Esophagus (tissue), 2 donors: ENCODE measurements at regions not wholly inside any gene's neighbourhood (a gene's known extent, or its start where the extent isn't known, plus 50 kb on each side); places are given as distances from the start of the nearest gene placed in this dataset.

ENCODE experiments used
- H3K27ac ChIP-seq, 2 donors: one replicate each; pipeline ENCODE4 v1.5.1; 2013; ENCODE audit warnings: low read depth in 2 of 2, mild to moderate bottlenecking in 2 of 2, inconsistent platforms in 1 of 2, low read length in 1 of 2, moderate library complexity in 1 of 2
- H3K27me3 ChIP-seq, 2 donors: one replicate each; pipeline ENCODE4 v1.6.1; 2013; ENCODE audit warnings: low read length in 2 of 2, control low read depth in 1 of 2, mild to moderate bottlenecking in 1 of 2; ENCODE audit not compliant: insufficient read depth in 2 of 2, control insufficient read depth in 1 of 2
- H3K36me3 ChIP-seq, 2 donors: one replicate each; pipeline ENCODE4 v1.6.1; 2013; ENCODE audit warnings: low read length in 1 of 2; ENCODE audit not compliant: control insufficient read depth in 2 of 2, insufficient read depth in 2 of 2
- H3K4me1 ChIP-seq, 2 donors: one replicate each; pipeline ENCODE4 v1.6.1; 2013; ENCODE audit warnings: low read length in 1 of 2; ENCODE audit not compliant: control insufficient read depth in 2 of 2, insufficient read depth in 2 of 2
- H3K4me3 ChIP-seq, 2 donors: one replicate each; pipeline ENCODE4 v1.5.1; 2013; ENCODE audit warnings: low read length in 2 of 2, mild to moderate bottlenecking in 2 of 2, low read depth in 1 of 2, moderate library complexity in 1 of 2
- H3K9me3 ChIP-seq, 2 donors: one replicate each; pipeline ENCODE4 v1.6.1; 2013; ENCODE audit warnings: mild to moderate bottlenecking in 2 of 2, low read depth in 1 of 2, low read length in 1 of 2, moderate library complexity in 1 of 2; ENCODE audit not compliant: control insufficient read depth in 2 of 2, insufficient read depth in 1 of 2
- WGBS, 2 donors: extraction: QIAGEN DNeasy Blood & Tissue Kit; methylation state at CpG; one replicate each; pipeline ENCODE4 v1.1.7; 2013; 5-methylcytosine and 5-hydroxymethylcytosine counted together
- donor health status: healthy with polysubstance abuse.
- donor health status: Bipolar disorder and iron deficiency.

DNA sequence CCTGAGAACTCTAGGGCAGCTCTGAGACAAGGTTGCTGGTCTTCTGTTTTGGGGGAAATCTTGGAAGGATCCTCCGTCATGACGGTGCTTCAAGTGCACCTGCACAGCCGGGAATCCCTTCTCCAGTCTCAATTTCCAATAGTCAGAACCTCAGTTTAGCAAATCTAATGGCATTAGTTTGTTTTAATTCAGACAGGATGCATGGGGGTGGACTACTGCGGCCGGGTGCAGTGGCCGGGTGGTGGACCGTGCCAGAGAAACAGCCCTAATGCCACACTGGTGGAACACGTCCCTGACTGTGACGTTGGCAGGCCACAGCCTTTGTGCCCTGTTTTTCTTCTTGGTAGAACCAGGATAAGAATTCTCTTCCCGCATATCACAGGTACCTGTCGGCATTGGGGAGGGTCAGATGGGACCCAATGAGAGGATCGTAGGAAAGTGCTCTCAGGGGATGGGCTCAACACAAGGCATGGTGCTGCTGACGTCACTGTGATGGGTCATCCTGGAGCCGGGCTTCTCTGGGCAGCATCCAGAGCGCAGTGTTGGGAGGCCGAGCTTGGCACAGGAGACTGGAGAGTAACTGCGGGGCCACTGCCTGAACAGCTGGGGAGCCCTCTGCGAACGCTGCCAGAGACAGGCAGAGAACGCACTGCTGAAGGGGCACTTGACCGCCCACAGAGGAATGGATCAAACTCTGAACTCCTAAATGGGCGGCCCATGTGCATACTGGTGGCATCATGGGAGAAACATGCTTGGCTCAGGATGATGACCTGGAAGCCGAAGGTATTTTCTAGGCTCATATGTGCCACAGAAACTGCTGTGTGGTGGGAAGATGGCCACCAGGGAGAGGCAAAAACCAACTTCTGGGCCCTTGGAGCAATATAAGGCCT is 313.8 kb upstream of the SHH start:
- Histone ChIP-seq H3K4me3 (no peak overlapping the region), H3K27ac (no peak overlapping the region), H3K9me3 (no peaks in the 10 kb centered on the region), H3K4me1 (peaks cover 0 to 6% of the 10 kb centered on the region in 2 donors), H3K36me3 (no peaks in the 10 kb centered on the region), H3K27me3 (no peaks in the 10 kb centered on the region)
- 91 to 95% methylated on average over 23 of the region's 23 CpGs for WGBS, 2 donors

DNA sequence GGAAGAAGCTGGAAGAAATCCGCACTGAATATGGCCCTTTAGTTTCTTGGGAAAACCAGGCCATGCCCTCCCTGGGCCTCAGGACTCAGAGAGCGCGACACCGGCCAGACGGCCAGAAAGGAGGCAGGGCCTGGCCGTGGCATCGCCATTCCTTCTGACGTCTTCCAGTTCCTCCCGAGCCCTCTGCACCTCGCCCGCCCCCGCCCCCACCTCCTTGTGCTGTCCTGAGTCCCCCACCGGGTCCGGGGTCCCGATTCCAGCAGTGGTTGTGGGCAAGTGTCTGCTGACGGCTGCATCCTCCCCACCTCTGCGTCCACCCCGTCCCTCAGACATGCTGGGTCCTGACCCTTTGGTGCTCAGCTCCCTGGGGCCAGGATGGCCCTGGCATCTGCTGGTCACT is 312.1 kb upstream of the SHH start:
- Histone ChIP-seq H3K4me1 (peaks cover 0 to 6% of the 10 kb centered on the region in 2 donors), H3K4me3 (no peak overlapping the region), H3K27ac (no peak overlapping the region), H3K36me3 (no peaks in the 10 kb centered on the region), H3K27me3 (no peaks in the 10 kb centered on the region), H3K9me3 (no peaks in the 10 kb centered on the region)
- 88 to 89% methylated on average over 18 of the region's 18 CpGs for WGBS, 2 donors

DNA sequence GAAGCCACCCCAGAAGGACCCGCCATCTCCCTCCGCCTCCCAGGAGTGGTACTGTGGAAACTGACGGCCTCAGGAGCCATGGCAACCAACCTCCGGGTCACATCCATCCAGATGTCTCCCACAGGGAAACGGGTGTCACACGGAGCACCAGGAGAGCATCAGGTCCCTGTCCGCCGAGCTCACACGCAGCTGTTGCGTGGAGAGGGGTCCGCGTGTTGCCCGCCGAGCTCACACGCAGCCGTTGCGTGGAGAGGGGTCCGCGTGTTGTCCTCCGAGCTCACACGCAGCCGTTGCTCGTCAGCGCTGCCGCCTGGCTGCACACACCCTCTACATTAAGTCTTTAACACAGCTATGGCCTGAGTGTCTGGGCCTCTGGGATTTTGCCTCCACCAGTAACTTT is 311.1 kb upstream of the SHH start:
- 93 to 94% methylated on average over 25 of the region's 25 CpGs for WGBS, 2 donors
- no peaks in the 10 kb centered on the region for H3K36me3 ChIP-seq
- H3K27me3 ChIP-seq = no peaks in the 10 kb centered on the region
- no peak overlapping the region for H3K27ac ChIP-seq
- H3K4me3 ChIP-seq = no peak overlapping the region
- H3K9me3 ChIP-seq = no peaks in the 10 kb centered on the region
- H3K4me1 ChIP-seq = peaks cover 0 to 6% of the 10 kb centered on the region in 2 donors

DNA sequence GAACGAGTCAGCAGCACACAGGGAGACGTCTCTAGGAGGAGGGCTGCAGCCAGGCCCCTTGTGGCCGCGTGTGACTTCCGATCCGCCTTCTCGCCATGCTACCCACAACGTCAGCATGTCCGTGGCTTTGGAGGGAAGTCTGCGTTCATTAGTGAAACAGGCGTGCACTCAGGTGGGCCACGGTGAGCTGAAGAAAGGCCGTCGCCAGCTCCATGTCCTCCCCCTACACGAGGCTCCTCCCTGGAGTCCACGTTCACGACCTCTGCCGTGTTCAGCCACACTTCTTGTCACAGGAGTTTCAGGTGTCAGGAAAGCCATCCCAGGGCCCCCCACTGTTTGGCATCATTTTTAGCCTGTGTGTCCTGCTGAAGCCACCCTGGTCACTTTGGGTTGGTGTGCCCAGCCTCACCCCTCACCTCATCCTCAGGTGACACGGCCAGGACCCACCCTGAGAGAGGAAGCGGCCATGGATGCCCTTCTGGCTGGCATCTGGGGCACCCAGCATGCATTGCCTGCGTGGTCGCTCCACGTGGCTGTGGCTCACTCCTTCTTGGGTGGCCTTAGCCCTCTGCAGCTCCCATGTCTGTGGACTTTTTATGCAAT is 310.6 kb upstream of the SHH start:
- WGBS, 2 donors = 84 to 86% methylated on average over 23 of the region's 23 CpGs
- no peak overlapping the region for H3K4me3 ChIP-seq
- no peaks in the 10 kb centered on the region for H3K9me3 ChIP-seq
- H3K4me1 ChIP-seq = peaks cover 0 to 6% of the 10 kb centered on the region in 2 donors
- no peaks in the 10 kb centered on the region for H3K27me3 ChIP-seq
- no peaks in the 10 kb centered on the region for H3K36me3 ChIP-seq
- no peak overlapping the region for H3K27ac ChIP-seq

DNA sequence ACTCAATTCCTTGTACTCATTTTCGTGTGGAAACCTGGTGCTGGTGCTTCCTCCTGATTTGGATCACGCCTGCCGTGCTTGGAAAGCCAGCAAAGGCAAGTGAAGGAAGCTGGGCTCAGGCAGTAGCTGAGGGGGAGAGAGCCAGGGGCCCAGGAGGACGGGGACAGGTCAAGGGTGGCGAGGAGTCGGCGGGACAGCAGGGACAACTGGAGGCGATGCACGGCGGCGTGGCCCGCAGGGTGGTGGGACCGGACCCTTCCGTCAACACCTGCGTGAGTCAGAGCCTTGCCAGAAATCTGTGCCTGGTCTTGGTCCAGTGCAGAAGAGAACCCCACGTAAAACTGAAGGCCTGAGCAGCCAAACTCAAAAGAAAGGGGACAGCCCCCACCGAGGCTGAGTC is 309.7 kb upstream of the SHH start:
- H3K4me1 ChIP-seq = no peaks in the 10 kb centered on the region
- no peak overlapping the region for H3K27ac ChIP-seq
- H3K36me3 ChIP-seq = no peaks in the 10 kb centered on the region
- WGBS, 2 donors = 86 to 89% methylated on average over 17 of the region's 17 CpGs
- H3K4me3 ChIP-seq = no peak overlapping the region
- no peaks in the 10 kb centered on the region for H3K27me3 ChIP-seq
- H3K9me3 ChIP-seq = no peaks in the 10 kb centered on the region

DNA sequence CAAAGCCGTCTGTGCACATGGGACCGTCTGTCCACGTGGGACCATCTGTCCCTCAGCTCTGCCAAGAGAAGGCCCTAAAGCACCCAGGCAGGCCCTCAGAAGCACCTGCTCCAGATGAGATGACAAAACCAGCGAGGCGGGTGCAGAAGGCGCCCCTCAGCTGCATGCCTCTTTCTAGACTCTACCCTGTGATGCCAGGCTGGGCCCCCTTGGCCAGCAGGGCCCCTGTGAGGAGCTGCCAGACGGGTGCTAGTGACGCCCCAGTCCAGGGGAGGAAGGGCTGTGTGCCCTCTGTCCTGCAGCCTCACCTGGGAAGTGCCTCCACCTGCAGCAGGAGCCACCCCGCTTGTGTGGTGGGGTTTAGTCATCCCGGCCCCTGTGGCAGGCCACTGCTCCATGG is 309.2 kb upstream of the SHH start:
- Histone ChIP-seq H3K4me1 (no peaks in the 10 kb centered on the region), H3K27ac (no peak overlapping the region), H3K27me3 (no peaks in the 10 kb centered on the region), H3K4me3 (no peak overlapping the region), H3K9me3 (no peaks in the 10 kb centered on the region), H3K36me3 (no peaks in the 10 kb centered on the region)
- 82 to 88% methylated on average over 9 to 10 of the region's 10 CpGs for WGBS, 2 donors

DNA sequence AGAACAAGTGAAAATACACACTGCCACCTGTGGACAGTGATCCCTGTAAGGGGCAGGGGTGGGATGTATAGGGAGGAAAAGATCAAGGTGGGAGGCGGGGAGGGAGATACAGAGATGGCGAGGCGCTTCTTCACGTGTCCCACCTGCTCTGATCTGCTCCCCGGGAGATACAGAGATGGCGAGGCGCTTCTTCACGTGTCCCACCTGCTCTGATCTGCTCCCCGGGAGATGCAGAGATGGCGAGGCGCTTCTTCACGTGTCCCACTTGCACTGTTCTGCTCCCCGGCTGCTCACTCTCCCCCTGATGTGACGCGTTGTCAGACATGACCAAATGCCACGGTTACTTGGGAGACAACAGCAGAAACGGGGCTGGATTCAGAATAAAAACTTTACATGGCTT is 308.3 kb upstream of the SHH start:
- no peaks in the 10 kb centered on the region for H3K36me3 ChIP-seq
- H3K27me3 ChIP-seq = no peaks in the 10 kb centered on the region
- no peak overlapping the region for H3K4me3 ChIP-seq
- H3K9me3 ChIP-seq = no peaks in the 10 kb centered on the region
- WGBS, 2 donors = 81 to 87% methylated on average over 17 of the region's 17 CpGs
- H3K4me1 ChIP-seq = no peaks in the 10 kb centered on the region
- no peak overlapping the region for H3K27ac ChIP-seq

DNA sequence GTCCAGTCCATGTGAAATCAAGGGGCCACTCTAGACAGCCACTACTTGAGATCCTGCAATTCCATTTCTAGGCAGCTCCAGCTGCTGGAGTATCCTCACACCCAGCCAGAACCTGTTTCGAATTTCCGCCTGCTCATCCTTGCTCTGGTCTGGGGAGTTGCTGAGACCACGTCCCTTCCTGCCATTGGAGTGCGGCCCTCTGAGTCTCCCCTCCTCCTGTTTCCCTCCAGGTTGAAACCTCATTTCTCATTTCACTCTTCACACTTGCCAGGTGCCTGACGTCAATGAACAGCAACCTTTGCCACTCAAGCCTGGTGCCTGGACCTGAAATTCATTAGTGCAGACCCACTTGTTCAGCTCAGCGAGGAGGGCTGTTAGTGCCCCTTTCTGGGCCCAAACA is 307.5 kb upstream of the SHH start:
- WGBS, 2 donors = 79 to 83% methylated on average over 6 of the region's 6 CpGs
- Histone ChIP-seq H3K36me3 (no peaks in the 10 kb centered on the region), H3K27me3 (no peaks in the 10 kb centered on the region), H3K27ac (no peak overlapping the region), H3K4me3 (no peak overlapping the region), H3K9me3 (no peaks in the 10 kb centered on the region), H3K4me1 (no peaks in the 10 kb centered on the region)

DNA sequence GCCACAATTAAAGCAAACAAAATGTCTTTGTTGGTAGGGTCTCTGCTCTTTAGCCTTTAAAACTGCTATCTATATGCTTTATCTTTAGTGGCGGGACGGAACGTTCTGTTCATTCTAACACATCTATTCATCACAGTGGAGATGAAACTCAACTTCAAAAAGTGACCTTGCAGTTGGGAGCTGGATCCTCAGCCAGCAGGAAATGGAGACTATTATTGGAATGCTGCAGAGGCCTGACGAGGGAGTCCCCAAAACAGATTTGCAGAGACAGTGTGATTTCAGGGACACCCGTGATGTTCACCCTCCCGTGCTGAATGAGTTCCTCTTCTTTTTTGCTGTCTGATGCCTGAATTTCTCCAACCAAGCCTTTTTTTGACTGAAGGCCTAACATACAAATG is 306.0 kb upstream of the SHH start:
- no peaks in the 10 kb centered on the region for H3K4me1 ChIP-seq
- no peaks in the 10 kb centered on the region for H3K36me3 ChIP-seq
- no peaks in the 10 kb centered on the region for H3K27me3 ChIP-seq
- WGBS, 2 donors = 79 to 83% methylated on average over 6 of the region's 6 CpGs
- no peak overlapping the region for H3K27ac ChIP-seq
- H3K4me3 ChIP-seq = no peak overlapping the region
- no peaks in the 10 kb centered on the region for H3K9me3 ChIP-seq
